A549 (cell line): ENCODE measurements at regions not wholly inside any gene's neighbourhood (a gene's known extent, or its start where the extent isn't known, plus 50 kb on each side); places are given as distances from the start of the nearest gene placed in this dataset.

Experiments used
- ATAC-seq, 2 experiments: fragments of 200-7000 bp in 1 of 2; fragments of >200 bp in 1 of 2; cut with Nextera tagmentation in 1 of 2; cut with Tn5 transposase in 1 of 2; 3 replicates each; pipeline versions ENCODE4 v1.8.0 to v1.9.1; 2018 to 2020; ENCODE audit warnings: mild to moderate bottlenecking in 1 of 2, moderate library complexity in 1 of 2
- CTCF ChIA-PET: fragments of 300-600 bp; sonication (Branson Sonifier 250); formaldehyde crosslinking; extraction: SDS; loops from one replicate; lab custom pipeline; 2021; ENCODE audit warnings: antibody characterized with exemption, inconsistent platforms; lab: Yijun Ruan, JAX
- POLR2A ChIA-PET: fragments of 350-600 bp; formaldehyde crosslinking; extraction: SDS; loops from one replicate; lab custom pipeline; 2021; ENCODE audit warnings: antibody characterized with exemption, inconsistent platforms; lab: Yijun Ruan, JAX
- DNase-seq, 2 experiments: peaks; one replicate each; pipeline versions ENCODE4 v3.0.0 to v3.0.0-alpha.2; 2011 to 2016; ENCODE audit warnings: low read depth in 1 of 2, low spot score in 1 of 2
- FAIRE-seq: peaks from 2 replicates; lab custom pipeline; 2011; peaks lifted over from hg19 to GRCh38; lab: Jason Lieb, UNC
- H3K27ac ChIP-seq, 2 experiments: fragments of >200 bp; sonication (Bioruptor Twin); formaldehyde crosslinking; 3 replicates each; pipeline ENCODE4 v1.5.1; 2016 to 2017
- H3K4me1 ChIP-seq: fragments of >200 bp; sonication (Bioruptor Twin); formaldehyde crosslinking; 3 replicates; pipeline ENCODE4 v1.6.1; 2016
- H3K4me2 ChIP-seq: fragments of >200 bp; sonication (Bioruptor Twin); formaldehyde crosslinking; 3 replicates; pipeline ENCODE4 v1.6.1; 2016
- H3K4me3 ChIP-seq: fragments of >200 bp; sonication (Bioruptor Twin); formaldehyde crosslinking; 3 replicates; pipeline ENCODE4 v1.5.1; 2016
- H3K9me3 ChIP-seq: fragments of >200 bp; sonication (Bioruptor Twin); formaldehyde crosslinking; 3 replicates; pipeline ENCODE4 v1.6.1; 2016
- CBX2 ChIP-seq: fragments of 200-600 bp; sonication (generic); IDR thresholded peaks from 2 replicates; pipeline ENCODE4 v1.6.1; 2016; ENCODE audit warnings: low read depth, mild to moderate bottlenecking, borderline replicate concordance
- CEBPB ChIP-seq, 2 experiments: fragments of >200 bp in 1 of 2; sonication (Bioruptor Twin) in 1 of 2; formaldehyde crosslinking in 1 of 2; IDR thresholded peaks; 2 replicates each; pipeline ENCODE4 v1.6.1; 2012 to 2016
- CHD4 ChIP-seq: fragments of 200-600 bp; sonication (generic); IDR thresholded peaks from 2 replicates; pipeline ENCODE4 v1.6.1; 2016; ENCODE audit warnings: antibody characterized with exemption, mild to moderate bottlenecking, borderline replicate concordance
- ESRRA ChIP-seq: fragments of 150-350 bp; IDR thresholded peaks from 2 replicates; pipeline ENCODE4 v1.6.1; 2014; ENCODE audit warnings: mild to moderate bottlenecking, low read length, borderline replicate concordance
- GATA3 ChIP-seq: IDR thresholded peaks from 2 replicates; pipeline ENCODE4 v1.6.1; 2012; ENCODE audit warnings: borderline replicate concordance
- NPAS2 ChIP-seq: fragments of 250-450 bp; sonication (Bioruptor Pico); IDR thresholded peaks from 2 replicates; pipeline ENCODE4 v1.8.0; 2022; ENCODE audit warnings: mild to moderate bottlenecking, moderate library complexity, borderline replicate concordance
- NR3C1 ChIP-seq: fragments of >200 bp; sonication (Bioruptor Twin); formaldehyde crosslinking; IDR thresholded peaks from 3 replicates; pipeline ENCODE4 v1.6.1; 2017
- RAD21 ChIP-seq, 2 experiments: fragments of >200 bp in 1 of 2; sonication (Bioruptor Twin) in 1 of 2; formaldehyde crosslinking in 1 of 2; IDR thresholded peaks in 1 of 2; conservative IDR thresholded peaks in 1 of 2; 2 replicates in 1 of 2; 3 replicates in 1 of 2; pipeline ENCODE4 v1.6.1; 2012 to 2018; ENCODE audit warnings: inconsistent platforms in 1 of 2
- RCOR1 ChIP-seq: fragments of 150-350 bp; IDR thresholded peaks from 2 replicates; pipeline ENCODE4 v1.6.1; 2014; ENCODE audit warnings: antibody characterized with exemption, low read length, low read depth
- RFX5 ChIP-seq: fragments of 450-650 bp; IDR thresholded peaks from 2 replicates; pipeline ENCODE4 v1.7.1; 2014; ENCODE audit warnings: antibody characterized with exemption, mild to moderate bottlenecking, moderate library complexity
- SMC3 ChIP-seq: fragments of >200 bp; sonication (Bioruptor Twin); formaldehyde crosslinking; IDR thresholded peaks from 3 replicates; pipeline ENCODE4 v1.6.1; 2018; ENCODE audit warnings: inconsistent platforms
- WGBS: methylation state at CpG from one replicate; pipeline ENCODE4 v1.1.6; 2017; ENCODE audit errors: missing lambda C conversion rate; 5-methylcytosine and 5-hydroxymethylcytosine counted together
- TF ChIP-seq, protein P1 (sequence below): fragments of 250-450 bp; sonication (Bioruptor Pico); IDR thresholded peaks from 2 replicates; pipeline ENCODE4 v1.5.0; 2021; ENCODE audit warnings: mild to moderate bottlenecking, moderate library complexity, borderline replicate concordance
- TF ChIP-seq, protein P2 (sequence below): fragments of 200-600 bp; sonication (generic); IDR thresholded peaks from 2 replicates; pipeline ENCODE4 v1.6.1; 2016; ENCODE audit warnings: antibody characterized with exemption, mild to moderate bottlenecking, moderate library complexity
- TF ChIP-seq, protein P3 (sequence below): fragments of 150-350 bp; IDR thresholded peaks from 2 replicates; pipeline ENCODE4 v1.6.1; 2014; ENCODE audit warnings: low read depth, mild to moderate bottlenecking, low read length
- TF ChIP-seq, protein P4 (sequence below): IDR thresholded peaks from 2 replicates; pipeline ENCODE4 v1.6.1; 2012

DNA sequence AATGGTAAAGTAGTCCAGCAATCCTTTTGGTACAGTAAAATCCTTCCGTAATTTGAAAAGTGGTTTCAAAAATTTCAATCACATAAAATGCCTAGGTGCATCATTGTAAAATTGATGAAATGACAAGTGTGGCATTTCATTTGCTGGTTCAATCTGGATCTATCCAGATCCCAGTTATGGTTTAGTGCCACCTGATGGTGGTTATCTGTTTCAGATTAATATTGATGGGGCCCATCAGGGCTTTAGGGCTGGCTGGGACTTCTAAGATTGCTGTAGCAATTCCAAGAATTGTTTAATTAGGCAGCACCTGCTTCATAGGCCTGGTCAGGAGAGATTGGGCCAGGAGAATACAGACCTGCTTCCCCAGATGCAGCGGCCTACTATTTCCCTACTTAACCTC, 55.5 kb upstream of the PIK3C3 start:
- no peak for DNase-seq
- ChIA-PET POLR2A (no interaction called here), CTCF (no interaction called here)
- TF ChIP-seq, protein P1, sequence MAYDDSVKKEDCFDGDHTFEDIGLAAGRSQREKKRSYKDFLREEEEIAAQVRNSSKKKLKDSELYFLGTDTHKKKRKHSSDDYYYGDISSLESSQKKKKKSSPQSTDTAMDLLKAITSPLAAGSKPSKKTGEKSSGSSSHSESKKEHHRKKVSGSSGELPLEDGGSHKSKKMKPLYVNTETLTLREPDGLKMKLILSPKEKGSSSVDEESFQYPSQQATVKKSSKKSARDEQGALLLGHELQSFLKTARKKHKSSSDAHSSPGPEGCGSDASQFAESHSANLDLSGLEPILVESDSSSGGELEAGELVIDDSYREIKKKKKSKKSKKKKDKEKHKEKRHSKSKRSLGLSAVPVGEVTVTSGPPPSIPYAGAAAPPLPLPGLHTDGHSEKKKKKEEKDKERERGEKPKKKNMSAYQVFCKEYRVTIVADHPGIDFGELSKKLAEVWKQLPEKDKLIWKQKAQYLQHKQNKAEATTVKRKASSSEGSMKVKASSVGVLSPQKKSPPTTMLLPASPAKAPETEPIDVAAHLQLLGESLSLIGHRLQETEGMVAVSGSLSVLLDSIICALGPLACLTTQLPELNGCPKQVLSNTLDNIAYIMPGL (CRISPR knock-in tag) = no peak
- TF ChIP-seq CEBPB (IDR thresholded peaks at IDR 0.05) (no peak), NR3C1 (no peak)
- TF ChIP-seq, protein P2, sequence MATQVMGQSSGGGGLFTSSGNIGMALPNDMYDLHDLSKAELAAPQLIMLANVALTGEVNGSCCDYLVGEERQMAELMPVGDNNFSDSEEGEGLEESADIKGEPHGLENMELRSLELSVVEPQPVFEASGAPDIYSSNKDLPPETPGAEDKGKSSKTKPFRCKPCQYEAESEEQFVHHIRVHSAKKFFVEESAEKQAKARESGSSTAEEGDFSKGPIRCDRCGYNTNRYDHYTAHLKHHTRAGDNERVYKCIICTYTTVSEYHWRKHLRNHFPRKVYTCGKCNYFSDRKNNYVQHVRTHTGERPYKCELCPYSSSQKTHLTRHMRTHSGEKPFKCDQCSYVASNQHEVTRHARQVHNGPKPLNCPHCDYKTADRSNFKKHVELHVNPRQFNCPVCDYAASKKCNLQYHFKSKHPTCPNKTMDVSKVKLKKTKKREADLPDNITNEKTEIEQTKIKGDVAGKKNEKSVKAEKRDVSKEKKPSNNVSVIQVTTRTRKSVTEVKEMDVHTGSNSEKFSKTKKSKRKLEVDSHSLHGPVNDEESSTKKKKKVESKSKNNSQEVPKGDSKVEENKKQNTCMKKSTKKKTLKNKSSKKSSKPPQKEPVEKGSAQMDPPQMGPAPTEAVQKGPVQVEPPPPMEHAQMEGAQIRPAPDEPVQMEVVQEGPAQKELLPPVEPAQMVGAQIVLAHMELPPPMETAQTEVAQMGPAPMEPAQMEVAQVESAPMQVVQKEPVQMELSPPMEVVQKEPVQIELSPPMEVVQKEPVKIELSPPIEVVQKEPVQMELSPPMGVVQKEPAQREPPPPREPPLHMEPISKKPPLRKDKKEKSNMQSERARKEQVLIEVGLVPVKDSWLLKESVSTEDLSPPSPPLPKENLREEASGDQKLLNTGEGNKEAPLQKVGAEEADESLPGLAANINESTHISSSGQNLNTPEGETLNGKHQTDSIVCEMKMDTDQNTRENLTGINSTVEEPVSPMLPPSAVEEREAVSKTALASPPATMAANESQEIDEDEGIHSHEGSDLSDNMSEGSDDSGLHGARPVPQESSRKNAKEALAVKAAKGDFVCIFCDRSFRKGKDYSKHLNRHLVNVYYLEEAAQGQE = no peak
- H3K4me3 ChIP-seq = no peak overlapping the region
- ATAC-seq = no peak
- no peak for FAIRE-seq
- WGBS = 18% methylated on average over 2 of the region's 2 CpGs
- H3K27ac ChIP-seq = no peak overlapping the region
- no peak overlapping the region for H3K4me2 ChIP-seq
- H3K9me3 ChIP-seq = no peaks in the 10 kb centered on the region; the same call in 2 of the 3 replicates
- H3K4me1 ChIP-seq = no peaks in the 10 kb centered on the region

DNA sequence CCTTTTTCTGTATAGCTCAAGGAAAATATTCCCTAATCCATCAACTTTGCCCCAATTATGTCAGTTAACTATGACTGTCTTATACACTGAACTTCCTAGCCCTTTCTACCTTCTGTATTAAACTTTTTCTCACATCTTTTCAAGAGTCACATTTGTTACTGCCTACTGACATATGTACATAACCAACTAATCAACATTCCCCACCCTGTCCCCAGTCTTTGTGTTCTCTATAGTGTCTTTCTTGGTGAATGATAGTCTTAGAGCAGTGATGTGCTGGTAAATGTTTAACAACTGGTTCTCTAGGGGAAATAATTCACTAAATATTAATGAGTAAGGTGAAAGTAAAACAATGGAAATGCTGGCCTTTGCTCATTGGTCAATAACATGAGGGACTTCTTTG, 61.6 kb upstream of the PIK3C3 start:
- no peak for FAIRE-seq
- ATAC-seq = no peak
- Histone ChIP-seq H3K4me1 (no peaks in the 10 kb centered on the region), H3K9me3 (no peaks in the 10 kb centered on the region; the same call in 2 of the 3 replicates), H3K4me2 (no peak overlapping the region), H3K27ac (no peak overlapping the region), H3K4me3 (no peak overlapping the region)
- DNase-seq = no peak
- no peak for TF ChIP-seq CHD4
- TF ChIP-seq RAD21 (conservative IDR thresholded peaks at IDR 0.05 in 1 of 2, IDR thresholded peaks at IDR 0.05 in 1 of 2) = no peak
- no peak for TF ChIP-seq GATA3
- no peak for TF ChIP-seq SMC3
- ChIA-PET CTCF (no interaction called here), POLR2A (no interaction called here)

DNA sequence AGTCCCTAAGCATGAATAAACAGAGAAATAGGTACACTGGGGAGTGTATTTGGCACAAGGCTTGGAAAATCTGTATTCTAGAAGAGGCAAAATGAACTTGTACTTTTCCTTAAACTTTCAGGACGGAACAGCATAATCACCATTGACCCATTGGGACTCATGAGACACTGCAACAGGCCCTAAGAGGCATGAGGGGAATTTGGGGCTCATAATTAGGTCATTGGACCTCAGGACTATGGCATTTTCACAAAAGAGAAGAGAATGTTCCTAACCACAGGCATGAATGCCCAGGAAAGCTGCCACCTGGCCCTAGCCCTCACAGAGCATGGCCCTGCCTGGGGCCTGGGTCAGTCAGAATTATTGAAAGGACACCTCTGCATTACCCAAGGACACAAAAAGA, 67.9 kb upstream of the PIK3C3 start:
- POLR2A ChIA-PET = no interaction called here
- no peaks in the 10 kb centered on the region for H3K4me1 ChIP-seq
- WGBS = 18% methylated on average over 1 of the region's 1 CpG

DNA sequence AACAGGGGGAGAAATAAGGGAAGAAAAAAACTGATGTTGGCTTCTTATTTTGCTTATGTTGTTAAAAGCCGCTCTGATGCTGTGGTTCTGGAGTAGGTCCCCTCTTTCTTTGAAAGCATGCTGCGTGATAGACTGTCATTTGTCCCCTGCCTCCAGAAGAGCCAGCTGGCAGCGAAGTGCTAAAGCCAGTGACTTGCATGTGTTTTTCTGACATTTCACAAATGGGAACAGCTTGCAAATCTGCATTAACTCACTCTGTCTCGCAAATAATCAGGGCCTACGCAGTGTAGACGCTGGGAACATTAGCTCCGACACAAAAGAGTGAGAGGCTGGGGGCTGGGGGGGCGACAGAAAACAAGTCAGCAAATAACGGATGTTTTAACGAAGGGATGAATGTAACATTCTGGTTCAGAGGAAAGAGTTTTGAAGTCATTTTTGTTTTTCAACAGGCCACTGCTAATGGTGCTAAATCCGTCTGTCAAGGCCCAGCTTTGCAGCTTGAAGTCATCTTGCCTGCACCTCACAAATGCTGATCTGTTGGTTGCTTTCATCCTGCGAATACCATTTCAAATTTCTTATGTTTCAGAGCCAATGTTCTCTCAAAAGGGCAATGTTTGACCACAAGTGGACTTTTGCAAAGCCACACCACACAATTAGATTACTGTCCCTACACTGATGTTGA, 68.8 kb upstream of the PIK3C3 start:
- POLR2A ChIA-PET = no interaction called here
- DNase-seq (no peak), ATAC-seq (no peak), FAIRE-seq (no peak)
- H3K4me2 ChIP-seq = no peak overlapping the region
- H3K9me3 ChIP-seq = no peaks in the 10 kb centered on the region
- CTCF ChIA-PET = no interaction called here
- 36% methylated on average over 12 of the region's 12 CpGs for WGBS
- no peak overlapping the region for H3K4me3 ChIP-seq
- no peaks in the 10 kb centered on the region for H3K4me1 ChIP-seq
- TF ChIP-seq, protein P3, sequence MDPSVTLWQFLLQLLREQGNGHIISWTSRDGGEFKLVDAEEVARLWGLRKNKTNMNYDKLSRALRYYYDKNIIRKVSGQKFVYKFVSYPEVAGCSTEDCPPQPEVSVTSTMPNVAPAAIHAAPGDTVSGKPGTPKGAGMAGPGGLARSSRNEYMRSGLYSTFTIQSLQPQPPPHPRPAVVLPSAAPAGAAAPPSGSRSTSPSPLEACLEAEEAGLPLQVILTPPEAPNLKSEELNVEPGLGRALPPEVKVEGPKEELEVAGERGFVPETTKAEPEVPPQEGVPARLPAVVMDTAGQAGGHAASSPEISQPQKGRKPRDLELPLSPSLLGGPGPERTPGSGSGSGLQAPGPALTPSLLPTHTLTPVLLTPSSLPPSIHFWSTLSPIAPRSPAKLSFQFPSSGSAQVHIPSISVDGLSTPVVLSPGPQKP = no peak
- TF ChIP-seq NPAS2 (CRISPR knock-in tag) = no peak
- TF ChIP-seq GATA3 = no peak
- TF ChIP-seq CBX2 = no peak
- no peak for TF ChIP-seq RCOR1
- no peak for TF ChIP-seq CHD4
- TF ChIP-seq RFX5 = no peak
- TF ChIP-seq, protein P2 = no peak
- no peak overlapping the region for H3K27ac ChIP-seq

More for the DNA sequence above, 67.9 kb upstream of the PIK3C3 start:
- no peak for DNase-seq
- no peak overlapping the region for H3K27ac ChIP-seq
- CTCF ChIA-PET = no interaction called here
- TF ChIP-seq, protein P4, sequence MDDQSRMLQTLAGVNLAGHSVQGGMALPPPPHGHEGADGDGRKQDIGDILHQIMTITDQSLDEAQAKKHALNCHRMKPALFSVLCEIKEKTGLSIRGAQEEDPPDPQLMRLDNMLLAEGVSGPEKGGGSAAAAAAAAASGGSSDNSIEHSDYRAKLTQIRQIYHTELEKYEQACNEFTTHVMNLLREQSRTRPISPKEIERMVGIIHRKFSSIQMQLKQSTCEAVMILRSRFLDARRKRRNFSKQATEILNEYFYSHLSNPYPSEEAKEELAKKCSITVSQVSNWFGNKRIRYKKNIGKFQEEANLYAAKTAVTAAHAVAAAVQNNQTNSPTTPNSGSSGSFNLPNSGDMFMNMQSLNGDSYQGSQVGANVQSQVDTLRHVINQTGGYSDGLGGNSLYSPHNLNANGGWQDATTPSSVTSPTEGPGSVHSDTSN = no peak
- TF ChIP-seq ESRRA = no peak
- H3K4me3 ChIP-seq = no peak overlapping the region
- no peak overlapping the region for H3K4me2 ChIP-seq
- FAIRE-seq = no peak
- ATAC-seq = no peak
- H3K9me3 ChIP-seq = no peaks in the 10 kb centered on the region
